Rectal smooth muscle tissue (tissue), 1 donor: ENCODE measurements at regions not wholly inside any gene's neighbourhood (a gene's known extent, or its start where the extent isn't known, plus 50 kb on each side); places are given as distances from the start of the nearest gene placed in this dataset.
"Not testable (repeated sequence)": the region's sequence is repeated elsewhere in the genome, so short reads cannot be mapped to it uniquely, and the experiment has no call there.

ENCODE experiments used
- H3K27ac ChIP-seq: one replicate; pipeline ENCODE4 v1.7.0; 2013; ENCODE audit warnings: low read depth, low read length, inconsistent platforms
- H3K27me3 ChIP-seq: one replicate; pipeline ENCODE4 v1.7.0; 2013; ENCODE audit warnings: low read length; ENCODE audit not compliant: control insufficient read depth, insufficient read depth
- H3K36me3 ChIP-seq: one replicate; pipeline ENCODE4 v1.7.0; 2013; ENCODE audit warnings: low read length; ENCODE audit not compliant: control insufficient read depth, insufficient read depth
- H3K4me1 ChIP-seq: one replicate; pipeline ENCODE4 v1.7.0; 2013; ENCODE audit warnings: low read length; ENCODE audit not compliant: control insufficient read depth, insufficient read depth
- H3K4me3 ChIP-seq: one replicate; pipeline ENCODE4 v1.7.0; 2013; ENCODE audit warnings: low read length
- H3K9ac ChIP-seq: one replicate; pipeline ENCODE4 v1.7.0; 2013; ENCODE audit warnings: low read length

DNA sequence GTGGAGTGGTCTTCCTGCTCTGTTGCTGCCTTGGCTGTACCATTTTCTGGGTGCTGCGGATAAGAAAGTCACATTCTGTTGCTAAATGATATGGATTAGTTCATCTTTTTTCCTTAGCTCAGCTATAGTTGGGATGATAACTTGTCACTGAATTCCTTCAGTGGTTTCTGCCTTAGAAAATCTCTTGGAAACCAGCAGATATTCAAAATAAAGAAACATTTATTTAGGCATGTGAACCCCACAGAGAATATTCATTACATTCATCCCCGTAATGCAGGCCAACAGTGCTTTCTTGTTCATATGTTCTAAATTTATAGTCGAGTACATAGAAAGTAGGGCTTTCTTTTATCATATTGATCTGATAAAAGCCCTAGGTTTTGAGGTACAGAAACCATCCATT is 151.3 kb downstream of the CYB561 start:
- Histone ChIP-seq H3K27me3 (no peaks in the 10 kb centered on the region), H3K4me1 (no peaks in the 10 kb centered on the region), H3K36me3 (no peaks in the 10 kb centered on the region), H3K27ac (no peak overlapping the region), H3K9ac (no peak overlapping the region), H3K4me3 (no peak overlapping the region)

DNA sequence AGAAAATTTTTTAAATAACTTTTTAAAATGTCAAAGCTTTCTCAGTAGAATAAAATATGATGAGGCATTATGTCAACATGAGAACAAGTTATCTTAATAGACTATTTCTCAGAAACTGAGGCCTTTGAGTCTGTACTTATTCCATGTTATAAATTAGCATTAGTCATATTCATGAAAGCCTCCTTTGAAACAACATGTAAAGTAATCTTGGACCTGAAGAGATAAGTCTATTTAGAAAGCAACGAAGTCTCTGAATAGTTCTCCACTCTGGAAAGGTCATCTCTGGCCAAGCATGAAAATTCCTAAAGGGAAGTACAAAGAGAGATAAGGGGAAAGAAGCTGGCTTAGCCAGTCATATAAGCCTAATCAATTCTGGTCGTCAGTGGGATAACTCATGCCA is 150.8 kb downstream of the CYB561 start:
- no peaks in the 10 kb centered on the region for H3K4me1 ChIP-seq

DNA sequence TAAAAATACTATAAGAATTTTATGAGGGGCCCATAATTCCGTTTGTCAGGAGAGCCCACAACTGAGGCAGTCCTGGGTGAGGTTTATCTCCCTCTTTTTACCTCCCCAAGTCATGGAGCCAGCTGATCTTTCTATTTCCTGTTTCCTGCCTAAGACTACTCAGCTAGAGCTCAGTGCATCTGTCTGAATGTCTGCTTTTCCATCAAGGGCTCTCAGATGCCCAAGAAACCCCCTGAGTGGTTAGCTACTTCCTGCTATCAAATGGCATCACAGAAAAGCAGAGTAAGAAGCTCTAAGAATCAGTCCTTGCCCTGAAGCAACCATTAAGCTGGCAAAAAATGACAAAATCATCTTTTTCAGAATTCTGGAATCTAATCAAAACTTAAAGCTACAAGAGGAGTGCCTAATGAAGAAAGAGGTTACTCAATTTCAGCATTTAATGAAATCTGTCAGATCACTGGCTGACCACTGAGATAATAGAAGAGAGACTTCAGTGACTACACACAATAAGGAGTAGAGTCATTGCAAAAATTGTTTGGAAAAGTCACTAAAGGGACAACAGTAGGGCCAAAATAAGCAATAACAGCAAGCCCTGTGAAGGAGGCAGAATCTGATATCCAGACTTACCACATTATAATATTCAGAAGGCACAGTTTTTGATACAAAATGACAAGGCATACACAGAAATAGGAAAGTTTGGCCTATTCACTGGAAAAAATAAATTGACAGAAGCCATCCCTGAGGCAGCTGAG is 150.1 kb downstream of the CYB561 start:
- Histone ChIP-seq H3K27me3 (no peaks in the 10 kb centered on the region), H3K4me1 (no peaks in the 10 kb centered on the region), H3K9ac (no peak overlapping the region)

More for the DNA sequence above, 150.8 kb downstream of the CYB561 start:
- Histone ChIP-seq H3K9ac (no peak overlapping the region), H3K27me3 (no peaks in the 10 kb centered on the region), H3K27ac (no peak overlapping the region), H3K4me3 (no peak overlapping the region), H3K36me3 (no peaks in the 10 kb centered on the region)

DNA sequence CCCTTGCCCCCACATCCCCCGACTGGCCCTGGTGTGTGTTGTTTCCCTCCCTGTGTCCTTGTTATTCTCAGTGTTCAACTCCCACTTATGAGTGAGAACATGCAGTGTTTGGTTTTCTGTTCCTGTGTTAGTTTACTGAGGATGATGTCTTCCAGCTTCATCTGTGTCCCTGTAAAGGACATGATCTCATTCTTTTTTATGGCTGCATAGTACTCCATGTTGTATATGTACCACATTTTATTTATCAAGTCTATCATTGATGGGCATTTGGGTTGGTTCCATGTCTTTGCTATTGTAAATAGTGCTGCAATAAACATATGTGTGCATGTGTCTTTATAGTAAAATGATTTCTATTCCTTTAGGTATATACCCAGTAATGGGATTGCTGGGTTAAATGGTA is 147.2 kb downstream of the CYB561 start:
- H3K9ac ChIP-seq, H3K27ac ChIP-seq, H3K27me3 ChIP-seq, H3K4me3 ChIP-seq, H3K4me1 ChIP-seq, H3K36me3 ChIP-seq: not testable (repeated sequence)

More for the DNA sequence above, 150.1 kb downstream of the CYB561 start:
- no peaks in the 10 kb centered on the region for H3K36me3 ChIP-seq
- H3K27ac ChIP-seq: no peak overlapping the region
- H3K4me3 ChIP-seq: no peak overlapping the region

DNA sequence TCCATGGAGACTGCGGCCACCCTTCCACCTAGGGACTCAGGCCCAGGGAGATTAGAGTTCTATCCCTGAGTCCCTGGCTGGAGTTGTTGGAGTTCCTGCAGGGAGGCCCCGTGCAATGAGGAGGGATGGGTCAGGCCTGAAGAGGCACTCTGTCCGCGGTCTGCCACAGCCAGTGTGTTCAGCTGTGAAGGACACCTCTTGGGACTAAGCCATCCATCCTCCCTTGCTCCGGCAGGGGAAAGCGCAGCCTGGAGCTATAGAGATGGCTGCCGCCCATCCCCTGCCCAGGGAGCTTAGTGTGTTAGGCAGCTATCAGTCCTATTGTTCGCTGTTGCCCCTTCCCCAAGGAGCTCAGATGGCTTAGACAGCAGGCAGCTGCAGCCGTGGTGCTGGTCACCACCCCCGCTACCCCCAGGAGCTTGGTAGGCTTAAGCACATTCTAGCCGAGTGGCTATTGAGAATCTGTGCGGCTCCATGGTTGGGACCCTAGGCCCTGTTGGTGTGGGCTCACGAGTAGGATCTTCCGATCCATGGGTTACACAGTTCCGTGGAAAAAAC is 141.3 kb downstream of the CYB561 start:
- no peaks in the 10 kb centered on the region for H3K4me1 ChIP-seq
- no peaks in the 10 kb centered on the region for H3K36me3 ChIP-seq
- no peak overlapping the region for H3K4me3 ChIP-seq
- no peaks in the 10 kb centered on the region for H3K27me3 ChIP-seq
- H3K9ac ChIP-seq: no peak overlapping the region
- H3K27ac ChIP-seq: no peak overlapping the region

DNA sequence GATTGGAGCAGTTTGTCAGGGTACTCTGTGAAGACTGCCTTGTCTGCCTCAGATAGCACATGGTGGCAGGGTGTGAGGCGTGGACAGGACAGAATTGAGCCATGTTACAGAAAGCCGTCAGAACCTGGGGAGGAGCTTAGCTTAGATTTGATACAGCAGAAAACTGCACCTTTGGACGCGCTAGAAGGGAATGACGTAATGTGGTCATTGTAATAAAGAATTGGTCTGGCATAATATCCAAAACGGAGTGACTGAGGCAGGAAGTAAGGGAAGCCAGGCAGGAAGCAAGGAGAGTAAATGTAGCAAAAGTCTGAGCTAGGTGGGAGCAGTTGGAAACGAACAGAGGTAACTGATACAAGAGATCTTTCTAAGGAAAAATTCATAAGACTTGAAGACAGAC is 140.2 kb downstream of the CYB561 start:
- H3K27ac ChIP-seq: no peak overlapping the region
- no peaks in the 10 kb centered on the region for H3K27me3 ChIP-seq
- H3K9ac ChIP-seq: no peak overlapping the region
- H3K36me3 ChIP-seq: no peaks in the 10 kb centered on the region
- no peak overlapping the region for H3K4me3 ChIP-seq
- H3K4me1 ChIP-seq: no peaks in the 10 kb centered on the region

DNA sequence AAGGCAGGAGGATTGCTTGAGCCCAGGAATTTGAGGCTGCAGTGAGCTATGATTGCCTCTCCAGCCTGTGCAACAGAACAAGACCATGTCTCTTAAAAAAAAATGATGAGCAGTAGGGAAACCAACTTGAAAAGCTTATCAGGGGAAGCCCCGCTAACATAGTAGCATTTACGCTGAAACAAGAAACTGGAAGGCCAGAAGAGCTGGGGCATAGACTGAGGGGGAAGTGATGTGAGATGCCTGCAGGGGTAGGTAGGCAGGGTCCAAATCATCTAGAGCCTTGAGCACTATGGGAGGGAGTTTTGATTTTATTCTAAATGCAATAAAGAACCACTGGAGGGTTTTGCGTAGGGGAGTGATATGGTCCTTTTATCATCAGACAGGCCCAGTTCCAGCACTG is 139.3 kb downstream of the CYB561 start:
- no peak overlapping the region for H3K4me3 ChIP-seq
- H3K27me3 ChIP-seq: no peaks in the 10 kb centered on the region
- no peaks in the 10 kb centered on the region for H3K36me3 ChIP-seq

DNA sequence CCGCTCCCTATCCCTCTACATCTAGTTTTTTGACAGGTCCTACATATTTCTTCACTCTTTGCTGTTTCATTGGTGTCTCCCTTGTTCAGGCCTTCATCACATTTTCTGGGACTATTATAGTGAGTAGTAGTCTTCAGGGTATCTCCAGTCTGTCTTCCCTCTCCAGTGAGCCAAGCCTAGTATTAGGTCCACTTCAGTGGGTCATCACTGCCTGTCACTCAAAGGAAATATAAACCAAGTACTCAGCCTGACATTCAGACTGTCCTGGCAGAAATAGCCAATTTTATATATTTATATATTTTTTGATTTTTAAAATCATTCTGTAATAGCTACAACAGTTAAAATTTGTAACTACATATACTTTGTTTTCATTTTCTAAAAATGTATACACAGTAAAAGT is 137.8 kb downstream of the CYB561 start:
- H3K9ac ChIP-seq: no peak overlapping the region
- H3K36me3 ChIP-seq: no peaks in the 10 kb centered on the region
- H3K4me3 ChIP-seq: no peak overlapping the region
- H3K27ac ChIP-seq: no peak overlapping the region
- H3K27me3 ChIP-seq: no peaks in the 10 kb centered on the region
- no peaks in the 10 kb centered on the region for H3K4me1 ChIP-seq

More for the DNA sequence above, 139.3 kb downstream of the CYB561 start:
- no peak overlapping the region for H3K27ac ChIP-seq
- H3K4me1 ChIP-seq: no peaks in the 10 kb centered on the region
- no peak overlapping the region for H3K9ac ChIP-seq

DNA sequence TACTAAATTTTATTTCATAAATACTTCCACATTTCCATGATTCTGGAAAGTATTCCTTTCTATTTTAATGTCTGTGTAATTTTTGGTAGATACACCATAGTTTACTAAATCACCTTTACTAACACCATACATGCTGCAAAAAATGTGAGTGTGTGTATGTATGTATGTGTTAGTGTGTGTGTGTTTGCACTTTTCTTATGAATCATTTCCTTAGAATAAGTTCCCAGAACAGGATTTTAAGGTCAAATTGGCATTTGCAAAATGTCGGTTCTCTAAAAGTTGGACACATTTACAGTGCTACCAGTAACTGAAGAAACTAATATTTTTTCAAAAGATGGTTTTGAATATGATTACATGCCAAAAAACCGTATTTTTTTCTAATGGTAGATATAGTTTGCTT is 137.1 kb downstream of the CYB561 start:
- H3K4me3 ChIP-seq: no peak overlapping the region

DNA sequence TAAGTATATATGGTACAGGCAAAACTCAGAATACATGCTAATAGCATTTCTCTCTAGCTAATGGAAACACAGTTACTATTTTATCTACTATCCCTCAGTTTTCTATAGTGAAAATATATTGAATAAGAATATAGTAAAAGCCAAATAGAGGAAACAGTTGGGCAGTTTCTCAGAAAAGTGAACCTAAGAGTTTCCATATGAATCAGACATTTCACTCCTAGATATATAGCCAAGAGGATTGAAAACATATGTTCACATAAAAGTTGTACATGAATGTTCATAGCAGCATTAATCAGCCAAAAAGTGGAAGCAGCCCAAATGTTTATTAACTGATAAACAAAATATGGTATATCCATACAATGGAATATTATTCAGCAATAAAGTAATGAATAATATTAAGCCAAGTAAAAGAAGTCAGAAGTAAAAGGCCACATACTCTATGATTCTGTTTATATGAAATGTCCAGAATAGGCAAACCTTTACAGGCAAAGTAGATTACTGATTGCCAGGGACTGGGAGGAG is 134.6 kb downstream of the CYB561 start:
- Histone ChIP-seq H3K27me3 (no peaks in the 10 kb centered on the region), H3K27ac (no peak overlapping the region), H3K9ac (no peak overlapping the region), H3K4me1 (no peaks in the 10 kb centered on the region), H3K36me3 (no peaks in the 10 kb centered on the region), H3K4me3 (no peak overlapping the region)

More for the DNA sequence above, 137.1 kb downstream of the CYB561 start:
- H3K27ac ChIP-seq: no peak overlapping the region
- no peaks in the 10 kb centered on the region for H3K4me1 ChIP-seq
- H3K27me3 ChIP-seq: no peaks in the 10 kb centered on the region
- no peaks in the 10 kb centered on the region for H3K36me3 ChIP-seq
- no peak overlapping the region for H3K9ac ChIP-seq

DNA sequence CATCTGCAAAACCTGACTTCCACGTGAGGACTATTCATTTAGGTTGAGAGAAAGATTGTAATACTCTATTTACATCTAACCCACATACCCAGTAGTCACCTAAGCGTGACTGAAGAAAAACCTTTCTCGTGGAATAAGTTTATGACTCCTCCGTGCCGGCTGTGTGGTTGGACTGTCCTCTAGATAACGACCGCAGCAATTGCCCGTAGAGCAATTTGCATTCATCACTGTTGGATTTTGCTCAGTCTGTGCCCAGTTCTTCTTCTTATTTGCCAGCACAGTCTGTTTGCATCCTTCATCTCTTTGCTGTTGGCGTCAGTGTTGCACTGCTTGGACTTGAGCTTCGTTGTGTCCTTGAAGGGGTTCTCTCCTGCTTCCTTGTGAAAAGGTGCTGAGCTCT is 131.3 kb downstream of the CYB561 start:
- Histone ChIP-seq H3K27ac (no peak overlapping the region), H3K9ac (no peak overlapping the region), H3K27me3 (no peaks in the 10 kb centered on the region), H3K4me3 (no peak overlapping the region), H3K36me3 (no peaks in the 10 kb centered on the region), H3K4me1 (no peaks in the 10 kb centered on the region)

DNA sequence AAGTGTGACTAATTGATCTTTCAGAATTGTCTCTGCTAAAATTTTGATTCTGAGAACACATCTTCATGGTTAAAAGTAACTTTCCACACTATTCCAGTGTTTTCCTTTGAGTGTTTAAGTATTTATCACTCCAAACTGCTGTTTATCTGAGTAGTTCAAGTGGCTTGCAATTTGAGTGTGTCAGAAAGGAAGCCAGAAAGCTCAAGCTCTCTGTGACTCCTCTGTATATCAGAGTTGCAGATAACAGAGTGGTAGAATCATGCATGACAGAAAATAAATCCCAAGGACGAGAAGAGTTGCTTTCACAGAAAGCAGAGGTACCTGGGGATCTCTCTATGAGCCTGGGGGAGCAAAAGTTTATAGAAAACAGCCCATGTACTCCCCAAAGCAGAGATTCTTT is 130.0 kb downstream of the CYB561 start:
- H3K4me3 ChIP-seq: no peak overlapping the region
- H3K27ac ChIP-seq: no peak overlapping the region
- no peaks in the 10 kb centered on the region for H3K4me1 ChIP-seq
- H3K9ac ChIP-seq: no peak overlapping the region
- no peaks in the 10 kb centered on the region for H3K36me3 ChIP-seq
- H3K27me3 ChIP-seq: no peaks in the 10 kb centered on the region
